Tibial nerve (tissue), 4 donors: ENCODE measurements at regions not wholly inside any gene's neighbourhood (a gene's known extent, or its start where the extent isn't known, plus 50 kb on each side); places are given as distances from the start of the nearest gene placed in this dataset. TPM values are rescaled to one million over a fixed set of nuclear protein-coding genes. Genes with fewer than 3 reads are reported as not detected.

Source experiments
- DNase-seq, 2 donors: peaks; one replicate each; pipeline ENCODE4 v3.0.0-alpha.2; 2019; ENCODE audit warnings: low spot score in 2 of 2
- H3K27ac ChIP-seq, 4 donors: fragments of 200-600 bp; sonication (generic) in 3 of 4; one replicate each; pipeline ENCODE4 v1.5.1; 2017 to 2019; ENCODE audit warnings: mild to moderate bottlenecking in 1 of 4
- H3K27me3 ChIP-seq, 2 donors: fragments of 200-600 bp; sonication (generic) in 1 of 2; one replicate each; pipeline versions ENCODE4 v1.5.1 to v1.6.0; 2017 to 2019
- H3K36me3 ChIP-seq, 3 donors: fragments of 200-600 bp; sonication (generic); one replicate each; pipeline ENCODE4 v1.5.1; 2018 to 2019
- H3K4me1 ChIP-seq, 4 donors: fragments of 200-600 bp; sonication (generic) in 3 of 4; one replicate each; pipeline ENCODE4 v1.5.1; 2017 to 2019
- H3K4me3 ChIP-seq, 4 donors: fragments of 200-600 bp; sonication (generic) in 3 of 4; one replicate each; pipeline ENCODE4 v1.5.1; 2017 to 2019; ENCODE audit warnings: mild to moderate bottlenecking in 1 of 4, moderate library complexity in 1 of 4
- H3K9me3 ChIP-seq, 4 donors: fragments of 200-600 bp; sonication (generic) in 3 of 4; one replicate each; pipeline ENCODE4 v1.5.1; 2017 to 2019
- EP300 ChIP-seq, 2 donors: sonication (generic); formaldehyde crosslinking; IDR thresholded peaks; one replicate each; pipeline ENCODE4 v1.6.1; 2017; ENCODE audit warnings: antibody characterized with exemption in 2 of 2, mild to moderate bottlenecking in 1 of 2
- POLR2A ChIP-seq, 2 donors: fragments of 450-650 bp; IDR thresholded peaks; one replicate each; pipeline ENCODE4 v1.6.1; 2017; ENCODE audit warnings: antibody characterized with exemption in 2 of 2, mild to moderate bottlenecking in 2 of 2, moderate library complexity in 2 of 2
- WGBS, 2 donors: methylation state at CpG; one replicate each; pipeline ENCODE4 v1.1.5; 2018; 5-methylcytosine and 5-hydroxymethylcytosine counted together
- small RNA-seq: library from RNA; depleted of rRNA; stranded (forward); fragments of <200 nt; gene quantifications from one replicate; pipeline ENCODE3, GENCODE V24; 2016
- TF ChIP-seq, protein P1 (sequence below), 5 experiments: fragments of 200-600 bp in 3 of 5; fragments of 450-650 bp in 2 of 5; sonication (generic) in 3 of 5; IDR thresholded peaks; one replicate each; pipeline ENCODE4 v1.5.1; 2016 to 2019; ENCODE audit warnings: antibody characterized with exemption in 5 of 5, mild to moderate bottlenecking in 3 of 5, moderate library complexity in 2 of 5

DNA sequence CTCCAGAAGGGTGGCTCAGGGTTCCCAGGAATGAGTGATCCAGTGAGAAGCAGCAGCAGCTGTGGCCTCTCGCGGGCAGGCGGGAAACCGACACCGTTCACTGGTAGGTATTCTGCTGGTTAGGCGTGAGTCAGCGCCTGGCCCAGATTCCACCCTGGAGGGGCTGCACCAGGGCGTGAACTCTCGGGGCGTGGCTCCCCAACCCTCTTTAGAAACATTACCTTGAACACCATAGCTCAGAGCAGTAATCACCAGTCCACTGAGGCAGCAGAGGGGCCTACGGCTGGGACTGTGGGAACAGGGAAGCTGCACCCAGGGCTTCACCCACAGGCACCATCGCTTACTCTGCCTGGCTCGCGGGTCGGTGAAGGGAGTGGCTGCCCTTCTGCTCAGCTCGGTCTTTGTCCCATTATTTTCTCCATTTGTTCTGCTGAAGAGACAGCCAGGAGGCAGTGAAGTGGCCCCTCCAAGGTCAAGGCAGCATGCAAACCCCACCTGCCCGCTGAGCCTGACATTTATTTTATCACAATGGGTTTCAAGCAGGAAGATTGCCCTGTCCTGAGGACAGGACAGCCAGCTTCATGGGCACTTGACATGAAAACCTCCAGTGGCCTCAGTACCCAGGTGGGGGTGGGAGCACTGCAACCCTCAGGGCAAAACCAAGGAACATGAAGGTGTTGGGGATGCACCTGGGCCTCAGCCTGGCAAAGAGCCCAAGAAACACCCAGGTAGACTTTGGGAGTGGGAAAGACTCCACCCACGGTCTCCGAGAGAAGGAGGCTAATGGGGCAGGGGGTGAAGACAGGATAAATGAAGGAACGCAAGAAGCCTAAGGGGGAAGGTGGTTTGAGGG is 51.0 kb upstream of the CD93 start:
- Histone ChIP-seq H3K27me3 (no peaks in the 10 kb centered on the region), H3K4me1 (peaks cover 0 to 19% (median 6%) of the 10 kb centered on the region in 4 donors), H3K4me3 (no peak overlapping the region), H3K36me3 (no peaks in the 10 kb centered on the region), H3K27ac (no peak overlapping the region), H3K9me3 (no peaks in the 10 kb centered on the region)
- no peak for TF ChIP-seq EP300 (IDR thresholded peaks at IDR 0.05)
- TF ChIP-seq, protein P1, sequence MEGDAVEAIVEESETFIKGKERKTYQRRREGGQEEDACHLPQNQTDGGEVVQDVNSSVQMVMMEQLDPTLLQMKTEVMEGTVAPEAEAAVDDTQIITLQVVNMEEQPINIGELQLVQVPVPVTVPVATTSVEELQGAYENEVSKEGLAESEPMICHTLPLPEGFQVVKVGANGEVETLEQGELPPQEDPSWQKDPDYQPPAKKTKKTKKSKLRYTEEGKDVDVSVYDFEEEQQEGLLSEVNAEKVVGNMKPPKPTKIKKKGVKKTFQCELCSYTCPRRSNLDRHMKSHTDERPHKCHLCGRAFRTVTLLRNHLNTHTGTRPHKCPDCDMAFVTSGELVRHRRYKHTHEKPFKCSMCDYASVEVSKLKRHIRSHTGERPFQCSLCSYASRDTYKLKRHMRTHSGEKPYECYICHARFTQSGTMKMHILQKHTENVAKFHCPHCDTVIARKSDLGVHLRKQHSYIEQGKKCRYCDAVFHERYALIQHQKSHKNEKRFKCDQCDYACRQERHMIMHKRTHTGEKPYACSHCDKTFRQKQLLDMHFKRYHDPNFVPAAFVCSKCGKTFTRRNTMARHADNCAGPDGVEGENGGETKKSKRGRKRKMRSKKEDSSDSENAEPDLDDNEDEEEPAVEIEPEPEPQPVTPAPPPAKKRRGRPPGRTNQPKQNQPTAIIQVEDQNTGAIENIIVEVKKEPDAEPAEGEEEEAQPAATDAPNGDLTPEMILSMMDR (IDR thresholded peaks at IDR 0.05) = no peak
- TF ChIP-seq POLR2A (IDR thresholded peaks at IDR 0.05) = no peak
- WGBS, 2 donors = 94 to 95% methylated on average over 20 of the region's 20 CpGs
- DNase-seq = no peak

DNA sequence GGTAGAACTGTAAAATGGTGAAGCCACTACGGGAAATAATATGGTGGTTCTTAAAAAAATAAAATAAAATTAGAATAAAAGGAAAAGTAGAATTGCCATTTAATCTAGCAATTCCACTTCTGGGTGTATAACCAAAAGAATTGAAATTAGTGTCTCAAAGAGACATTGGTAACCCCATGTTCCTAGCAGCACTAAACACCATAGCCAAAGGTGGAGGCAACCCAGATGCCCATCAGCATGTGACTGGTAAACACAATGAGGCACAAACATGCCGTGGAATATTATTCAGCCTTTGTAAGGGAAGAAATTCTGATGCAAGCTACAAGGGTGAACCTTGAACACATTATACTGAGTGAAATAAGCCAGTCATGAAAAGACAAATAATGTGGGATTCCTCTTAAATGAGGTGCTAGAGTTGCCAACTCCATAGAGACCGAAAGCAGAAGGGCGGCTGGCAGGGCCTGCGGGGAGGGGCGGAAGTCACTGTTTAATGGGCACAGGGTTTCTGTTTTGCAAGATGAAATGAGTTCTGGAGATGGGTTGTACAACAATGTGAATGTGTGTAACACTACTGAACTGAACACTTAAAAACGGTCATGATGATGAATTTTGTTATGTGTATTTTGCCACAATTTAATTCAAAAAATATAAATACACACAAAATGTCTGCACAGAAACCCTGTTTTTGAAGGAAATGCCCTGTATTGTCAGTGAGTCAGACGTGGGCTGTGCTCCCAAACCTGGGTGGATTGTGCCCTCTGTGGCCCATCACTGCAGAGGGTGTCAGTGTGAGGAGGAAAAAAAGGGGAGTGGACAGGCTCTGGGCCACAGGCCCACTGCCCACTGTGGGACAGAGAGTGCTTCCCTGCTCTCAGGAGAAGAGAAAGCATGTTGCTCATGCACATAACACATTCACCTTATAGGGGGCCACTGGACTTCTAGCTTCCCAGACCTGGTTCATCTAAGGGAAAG is 49.6 kb upstream of the CD93 start:
- H3K27ac ChIP-seq = no peak overlapping the region
- no peak overlapping the region for H3K4me3 ChIP-seq
- no peaks in the 10 kb centered on the region for H3K9me3 ChIP-seq
- TF ChIP-seq POLR2A (IDR thresholded peaks at IDR 0.05) = no peak
- TF ChIP-seq, protein P1 (IDR thresholded peaks at IDR 0.05) = no peak
- TF ChIP-seq EP300 (IDR thresholded peaks at IDR 0.05) = peak in 1 of 2 donors; percentile 54
- no peaks in the 10 kb centered on the region for H3K36me3 ChIP-seq
- no peak for DNase-seq
- peaks cover 0 to 8% (median 0%) of the 10 kb centered on the region in 4 donors for H3K4me1 ChIP-seq
- H3K27me3 ChIP-seq = no peaks in the 10 kb centered on the region
- WGBS, 2 donors = 85 to 91% methylated on average over 8 of the region's 8 CpGs

Small RNAs in the stretch of these regions (small RNA-seq; reads per million reads assigned to genes)
- gene RNA5SP478 = not detected
